ENCODE measurements at regions not wholly inside any gene's neighbourhood (a gene's known extent, or its start where the extent isn't known, plus 50 kb on each side); places are given as distances from the start of the nearest gene placed in this dataset.
"Not testable (repeated sequence)": the region's sequence is repeated elsewhere in the genome, so short reads cannot be mapped to it uniquely, and the experiment has no call there.

DNA sequence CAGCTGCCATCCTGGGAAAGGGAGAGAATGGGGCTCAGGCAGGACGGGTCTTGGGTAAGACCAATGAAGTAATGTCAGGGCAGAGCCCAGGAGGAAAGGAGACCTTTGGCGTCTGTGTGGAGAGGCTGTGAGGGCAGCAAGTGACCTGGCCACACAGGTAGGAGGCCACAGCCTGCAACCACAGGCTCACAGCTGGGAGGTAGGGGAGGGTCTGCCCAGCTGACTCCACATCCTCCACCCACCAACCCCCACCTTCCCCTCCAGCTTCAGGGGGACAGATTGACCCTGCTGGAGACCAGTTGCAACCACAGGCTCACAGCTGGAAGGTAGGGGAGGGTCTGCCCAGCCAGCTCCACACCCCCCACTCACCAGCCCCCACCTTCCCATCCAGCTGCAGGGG lies 262.2 kb upstream of the TCERG1L start:
- no peak overlapping the region for H3K27ac ChIP-seq

DNA sequence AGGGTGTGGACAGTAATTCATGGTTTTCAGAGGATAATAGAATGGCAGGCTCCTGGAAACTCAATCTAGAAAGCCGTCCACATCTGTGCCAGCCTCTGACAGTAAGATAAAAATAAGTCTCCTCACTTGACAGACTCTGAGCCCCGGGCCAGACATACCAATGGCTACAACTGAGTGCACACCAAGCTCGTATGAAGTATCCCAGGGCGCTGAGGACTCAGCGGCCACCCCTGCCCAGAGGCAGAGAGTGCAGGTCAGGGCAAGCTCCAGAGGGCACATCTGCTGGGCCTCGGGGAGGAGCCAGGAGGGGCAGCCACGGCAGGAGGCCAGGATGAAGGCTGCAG lies 262.8 kb upstream of the TCERG1L start:
- Histone ChIP-seq H3K27ac (no peak overlapping the region), H3K4me3 (no peak overlapping the region)

More for the DNA sequence above, 262.2 kb upstream of the TCERG1L start:
- H3K4me3 ChIP-seq: no peak overlapping the region

DNA sequence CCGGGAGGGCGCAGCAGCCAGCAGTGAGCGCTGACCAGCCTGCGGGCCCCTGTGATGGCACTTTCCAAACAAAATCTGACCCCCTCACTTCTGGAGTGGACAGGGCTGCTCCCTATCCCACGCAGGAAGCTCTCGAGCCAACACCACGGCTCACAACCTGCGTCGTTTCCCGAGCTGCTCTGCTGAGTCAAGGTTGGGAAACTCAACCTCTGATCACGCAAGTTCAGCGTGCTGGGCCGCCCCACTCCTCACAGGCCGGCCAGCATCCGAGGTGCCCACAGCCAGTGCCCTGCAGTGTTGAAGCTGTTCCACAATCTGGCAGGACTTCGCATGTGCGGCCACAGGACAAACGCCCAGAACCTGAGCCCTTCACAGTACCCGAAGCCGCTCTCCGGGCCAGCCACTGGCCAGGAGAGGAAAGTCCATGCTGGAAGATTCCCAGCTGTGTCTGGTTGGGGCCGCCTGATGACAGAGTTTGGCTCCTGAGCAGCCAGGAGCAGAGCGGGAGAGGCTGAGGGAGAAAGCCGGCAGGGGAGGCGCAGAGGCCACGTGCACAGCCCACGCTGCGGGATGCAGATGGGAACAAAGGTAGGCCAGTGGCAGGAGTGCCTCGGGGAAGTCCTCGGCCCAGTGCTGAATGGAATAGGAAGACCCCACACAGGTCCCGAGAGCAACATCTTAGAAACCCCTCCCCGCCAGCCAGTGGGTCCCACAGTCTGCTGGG lies 263.3 kb upstream of the TCERG1L start:
- no peak overlapping the region for H3K4me3 ChIP-seq
- no peak overlapping the region for H3K27ac ChIP-seq

DNA sequence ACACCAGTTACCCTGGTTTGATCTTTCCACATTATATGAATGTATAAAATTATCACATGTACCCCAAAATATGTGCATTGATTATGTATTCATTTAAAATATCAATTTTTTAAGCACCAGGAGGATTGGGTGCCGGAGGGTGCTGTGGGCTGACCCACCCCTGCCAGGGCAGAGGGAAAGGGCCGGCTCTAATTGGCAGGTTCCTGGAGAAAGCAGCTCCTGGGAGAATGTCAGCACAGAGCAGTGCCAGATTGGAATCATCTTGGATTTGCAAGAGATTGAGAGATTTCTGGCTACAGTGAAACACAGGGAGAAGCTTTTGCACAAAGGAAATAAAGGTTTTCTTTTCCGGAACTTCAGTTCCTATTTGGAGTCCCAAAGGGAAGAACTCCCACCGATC lies 264.4 kb upstream of the TCERG1L start:
- Histone ChIP-seq H3K4me3 (no peak overlapping the region), H3K27ac (no peak overlapping the region)

DNA sequence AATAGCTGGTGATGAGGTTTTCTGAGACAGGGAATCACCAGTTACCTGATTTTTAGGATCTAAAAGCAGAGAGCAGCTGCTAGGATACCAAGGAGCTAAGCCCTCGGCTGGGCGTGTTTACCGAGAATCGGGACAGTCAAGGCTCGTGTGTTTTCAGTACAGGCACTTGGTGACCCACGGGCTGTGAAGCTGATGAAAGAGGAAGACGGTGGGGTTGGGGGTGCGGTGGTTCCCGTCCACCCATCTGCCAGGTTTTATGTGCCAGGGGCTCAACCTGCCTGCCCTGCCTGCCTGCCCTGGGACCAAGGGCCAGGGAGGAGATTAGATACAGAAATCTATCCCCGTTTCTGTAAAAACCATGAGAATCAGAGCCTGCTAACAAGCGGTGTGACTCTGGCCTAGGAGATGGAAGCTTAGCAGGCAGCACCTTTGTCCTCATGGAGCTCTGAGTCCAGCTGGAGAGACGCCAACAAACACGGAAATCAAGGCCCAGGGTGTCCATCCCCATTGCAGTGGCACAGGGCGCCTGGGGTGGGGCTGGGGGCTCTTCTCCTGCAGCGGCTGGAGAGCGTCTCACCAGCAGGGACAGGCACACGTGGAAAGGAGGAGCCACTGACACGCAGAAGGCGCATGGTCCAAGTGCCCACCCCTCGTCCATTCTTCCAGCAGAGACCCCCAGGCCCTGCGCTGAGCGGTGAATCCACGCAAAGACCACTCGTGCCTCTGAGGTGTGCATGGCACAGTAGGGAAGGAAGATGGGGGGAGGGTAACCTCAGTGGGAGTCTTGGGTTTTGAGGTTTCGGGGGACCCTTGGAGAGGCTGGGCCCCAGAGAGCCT lies 265.0 kb upstream of the TCERG1L start:
- no peak overlapping the region for H3K4me3 ChIP-seq
- no peak overlapping the region for H3K27ac ChIP-seq

DNA sequence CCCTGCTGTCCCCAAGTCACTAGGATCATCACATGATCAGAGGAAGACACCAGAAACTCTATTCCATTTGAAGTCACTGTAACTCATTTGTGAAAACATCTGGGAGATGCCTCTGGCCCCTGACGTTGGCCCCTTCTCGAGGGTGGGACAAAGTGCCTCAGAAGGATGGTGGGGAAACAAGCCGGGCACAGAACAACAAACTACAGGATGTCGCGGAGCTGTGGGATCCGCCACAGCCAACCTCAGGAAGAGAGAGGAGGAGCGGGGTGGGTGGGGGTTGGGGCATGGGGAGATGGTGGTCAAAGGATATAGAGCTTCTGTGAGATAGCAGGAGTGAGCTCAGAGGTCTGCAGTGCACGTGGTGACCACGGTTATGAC lies 265.6 kb upstream of the TCERG1L start:
- H3K4me3 ChIP-seq: no peak overlapping the region
- H3K27ac ChIP-seq: no peak overlapping the region

DNA sequence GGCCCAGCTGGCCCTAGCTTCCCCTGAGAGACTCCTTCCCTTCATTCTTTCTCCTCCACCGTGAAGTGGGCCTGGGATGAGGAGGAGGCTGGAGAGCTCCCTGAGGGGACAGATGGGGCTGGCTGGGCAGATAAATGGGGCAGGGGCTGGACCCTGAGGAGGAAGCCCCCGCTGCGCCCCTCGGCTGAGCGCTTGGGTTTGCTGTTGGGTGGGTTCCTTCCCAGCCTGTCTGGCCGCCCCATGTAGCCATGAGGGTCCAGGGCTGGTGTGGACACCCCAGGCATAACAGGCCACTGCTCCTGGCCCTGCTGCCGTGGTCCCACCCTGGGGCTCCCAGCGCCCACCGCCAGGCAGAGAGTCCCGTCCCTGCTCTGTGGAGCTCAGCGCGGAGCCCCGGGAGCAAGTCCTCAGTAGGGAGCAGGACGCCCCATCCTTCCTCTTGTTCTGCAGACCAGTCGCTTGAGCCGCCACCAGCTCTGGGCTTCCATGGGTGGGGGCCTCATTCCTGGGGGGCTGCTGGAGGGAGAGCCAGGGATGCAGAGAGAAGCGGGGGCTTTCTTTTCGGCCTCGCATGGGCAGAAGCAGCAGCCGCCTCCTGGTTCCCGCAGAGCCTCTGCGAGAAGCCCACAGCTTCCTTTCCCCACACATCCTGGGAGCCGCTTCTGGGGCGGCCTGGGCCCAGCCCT lies 266.4 kb upstream of the TCERG1L start:
- no peak overlapping the region for H3K4me3 ChIP-seq
- no peak overlapping the region for H3K27ac ChIP-seq

DNA sequence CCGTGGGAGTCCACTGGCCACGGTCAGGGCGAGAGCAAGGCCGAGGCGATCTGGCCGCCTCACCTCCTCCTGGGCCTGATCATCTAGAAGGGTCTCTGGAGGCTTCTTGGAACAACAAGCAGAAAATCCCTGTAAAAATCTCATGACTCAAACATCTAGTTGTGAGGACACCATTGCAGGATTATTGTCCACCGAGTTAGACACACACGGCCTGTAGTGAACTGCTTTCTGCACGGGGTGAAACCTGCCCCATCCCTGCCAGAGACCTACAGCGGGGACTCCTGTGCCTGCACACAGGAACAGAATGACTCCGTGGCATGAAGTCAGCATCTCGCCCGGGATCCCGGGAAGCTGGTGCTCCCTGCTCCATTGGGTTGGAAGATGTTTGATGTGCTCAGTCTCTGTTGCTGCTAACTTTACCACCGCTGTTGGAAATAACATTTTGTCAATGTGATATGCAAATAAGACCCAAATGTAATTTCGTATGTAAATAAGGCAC lies 267.0 kb upstream of the TCERG1L start:
- Histone ChIP-seq H3K4me3 (no peak overlapping the region), H3K27ac (no peak overlapping the region)

DNA sequence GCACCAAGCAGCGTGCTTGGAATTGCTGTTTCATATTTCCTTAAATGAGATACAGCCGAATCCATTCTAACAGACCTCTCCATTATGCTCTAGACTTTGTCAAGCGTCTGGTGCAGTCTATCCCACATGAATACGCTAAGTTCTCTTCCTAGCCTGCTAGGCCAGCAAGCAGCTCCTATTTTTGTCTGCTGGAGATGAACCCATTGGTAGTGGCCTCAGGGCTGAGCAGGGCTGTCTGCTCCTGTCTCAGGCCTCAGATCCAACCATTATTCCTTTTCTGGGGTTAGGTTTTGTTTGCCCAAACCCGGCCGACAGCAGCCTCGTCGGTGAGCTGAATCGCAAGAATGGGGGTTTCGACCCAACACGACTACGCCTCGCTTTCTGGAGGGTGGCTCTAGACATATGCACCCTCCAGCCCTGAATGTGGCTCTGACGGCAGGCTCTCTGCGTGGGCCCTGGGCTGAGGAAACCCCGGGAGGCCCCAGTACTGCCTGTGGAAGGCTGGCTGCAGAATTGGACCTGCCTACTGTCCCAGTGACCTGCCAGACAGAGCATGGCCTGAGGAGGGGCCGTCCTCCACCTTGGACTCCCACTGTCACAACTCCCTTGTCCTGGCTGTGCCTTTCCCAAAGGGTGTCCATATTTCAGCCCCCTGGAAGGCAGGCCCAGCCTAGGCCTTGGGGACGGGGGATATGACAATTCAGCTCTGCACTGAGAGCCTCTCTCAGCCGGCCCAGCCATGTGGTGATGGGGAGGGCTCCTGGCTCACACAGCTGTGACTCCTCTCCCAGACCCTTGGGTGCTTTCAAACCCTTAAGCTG lies 267.9 kb upstream of the TCERG1L start:
- Histone ChIP-seq H3K4me3 (no peak overlapping the region), H3K27ac (no peak overlapping the region)

DNA sequence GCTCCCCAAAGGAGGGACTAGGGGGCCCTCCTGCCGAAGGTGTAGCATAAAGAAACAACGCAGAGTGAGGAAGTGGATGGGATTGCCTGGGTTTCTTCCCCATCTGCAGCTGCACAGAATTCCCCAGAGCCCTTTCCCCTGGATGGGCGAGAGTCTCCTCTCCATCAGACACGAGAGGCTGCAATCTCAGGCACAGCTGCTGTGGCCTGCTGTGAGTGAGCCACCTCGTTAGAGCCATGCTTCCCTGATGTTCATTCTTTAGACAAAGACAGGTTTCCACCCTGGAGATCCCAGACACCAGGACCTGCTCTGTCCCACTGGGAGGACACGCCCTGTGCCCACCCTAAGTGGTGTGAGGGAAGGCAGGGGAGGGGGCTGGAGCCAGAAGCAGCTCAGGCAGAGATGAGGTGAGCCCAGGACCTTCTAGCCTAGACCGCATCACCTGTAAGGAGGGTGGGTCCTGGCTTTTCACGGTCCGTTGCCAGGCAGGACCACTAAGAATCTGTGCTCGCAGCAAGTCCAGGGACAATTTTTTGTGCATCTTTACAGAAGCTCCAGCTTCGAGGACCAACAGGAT lies 268.6 kb upstream of the TCERG1L start:
- H3K27ac ChIP-seq: no peak overlapping the region
- no peak overlapping the region for H3K4me3 ChIP-seq

DNA sequence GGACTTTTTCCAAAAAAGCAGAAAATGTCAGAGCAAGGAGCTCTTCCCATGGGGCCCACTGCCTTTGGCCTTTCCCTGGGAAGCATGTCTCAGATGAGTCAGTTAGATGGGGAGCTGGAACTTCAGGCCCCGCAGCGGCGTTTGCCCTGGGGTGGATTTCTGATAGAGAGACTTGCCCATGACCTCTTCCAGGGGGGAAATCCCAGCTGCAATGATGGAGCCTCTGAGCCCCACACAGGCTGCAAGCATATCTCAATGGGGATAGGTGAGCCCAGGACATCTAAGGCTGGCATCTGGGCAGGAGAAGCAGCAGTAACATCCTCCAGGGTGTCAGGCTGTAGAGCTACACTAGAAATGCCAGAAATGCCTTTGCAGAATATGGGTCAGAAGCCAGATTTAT lies 269.2 kb upstream of the TCERG1L start:
- H3K4me3 ChIP-seq: no peak overlapping the region
- no peak overlapping the region for H3K27ac ChIP-seq

DNA sequence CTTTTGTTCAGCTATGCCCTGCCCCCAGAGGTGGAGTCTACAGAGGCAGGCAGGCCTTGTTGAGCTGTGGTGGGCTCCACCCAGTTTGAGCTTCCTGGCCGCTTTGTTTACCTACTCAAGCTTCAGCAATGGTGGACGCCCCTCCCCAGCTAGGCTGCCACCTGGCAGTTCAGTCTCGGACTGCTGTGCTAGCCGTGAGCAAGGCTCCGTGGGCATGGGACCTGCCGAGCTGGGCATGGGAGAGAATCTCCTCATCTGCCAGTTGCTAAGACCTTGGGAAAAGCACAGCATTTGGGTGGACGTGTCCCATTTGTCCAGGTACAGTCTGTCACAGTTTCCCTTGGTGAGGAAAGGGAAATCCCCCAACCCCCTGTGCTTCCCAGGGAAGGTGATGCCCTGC lies 270.0 kb upstream of the TCERG1L start:
- H3K4me3 ChIP-seq, H3K27ac ChIP-seq: not testable (repeated sequence)

DNA sequence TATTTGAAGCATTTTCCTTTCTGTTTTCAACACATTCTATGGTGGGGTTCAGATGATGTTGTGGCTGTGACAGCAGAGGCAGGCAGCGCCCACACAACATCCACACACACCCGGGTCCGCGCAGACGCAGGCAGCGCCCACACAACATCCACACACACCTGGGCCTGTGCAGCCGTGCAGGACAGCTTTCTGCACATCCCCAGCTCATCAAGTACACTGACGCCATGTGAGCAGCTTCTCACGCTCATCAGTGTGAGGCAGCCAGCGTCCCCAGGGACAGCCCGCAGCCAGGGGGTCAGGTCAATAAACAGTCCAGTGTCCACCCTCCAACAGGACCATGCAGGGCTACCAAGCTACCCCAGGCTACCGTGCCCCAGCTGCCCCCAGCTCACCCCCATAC lies 272.8 kb upstream of the TCERG1L start:
- no peak overlapping the region for H3K4me3 ChIP-seq
- H3K27ac ChIP-seq: no peak overlapping the region

DNA sequence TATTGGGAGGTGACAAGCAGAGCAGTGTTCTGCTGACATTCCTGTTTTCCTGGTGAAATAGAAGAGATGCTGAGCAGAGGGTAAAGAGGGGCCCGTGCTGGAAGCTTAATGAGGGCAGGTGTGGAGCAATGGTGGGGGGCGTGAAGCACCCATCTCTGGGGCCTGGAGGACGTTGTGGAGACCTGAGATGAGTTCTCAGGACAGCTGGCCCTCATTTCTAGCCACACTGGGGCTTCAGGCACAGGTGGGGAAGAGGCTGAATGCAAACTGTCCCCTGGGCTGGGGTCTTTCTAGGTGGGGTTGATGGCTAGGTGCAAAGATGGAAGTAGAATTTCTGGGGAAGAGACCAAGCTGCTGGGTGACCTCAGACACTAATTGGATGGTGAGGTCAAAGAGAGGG lies 274.2 kb upstream of the TCERG1L start:
- Histone ChIP-seq H3K4me3 (no peak overlapping the region), H3K27ac (no peak overlapping the region)

DNA sequence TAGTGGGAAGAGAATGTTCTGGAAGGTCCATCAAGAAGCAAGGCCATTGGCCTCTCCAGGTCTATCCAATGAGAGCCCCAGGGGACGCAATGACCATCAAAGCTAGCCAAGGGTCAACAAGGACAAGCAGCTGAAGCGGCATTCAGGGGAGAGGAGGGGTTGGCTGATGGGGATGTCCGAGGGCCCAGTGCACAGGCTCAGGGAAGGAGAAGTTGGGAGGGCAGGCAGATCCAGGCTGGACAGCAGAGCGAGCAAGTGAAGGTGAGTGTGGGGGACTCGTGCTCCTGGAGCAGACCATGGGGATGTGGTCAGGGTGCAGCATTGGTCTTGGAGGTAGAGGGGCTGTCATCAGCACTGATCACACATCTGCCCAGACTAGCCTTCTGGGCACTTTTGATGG lies 275.4 kb upstream of the TCERG1L start:
- no peak overlapping the region for H3K4me3 ChIP-seq
- no peak overlapping the region for H3K27ac ChIP-seq

DNA sequence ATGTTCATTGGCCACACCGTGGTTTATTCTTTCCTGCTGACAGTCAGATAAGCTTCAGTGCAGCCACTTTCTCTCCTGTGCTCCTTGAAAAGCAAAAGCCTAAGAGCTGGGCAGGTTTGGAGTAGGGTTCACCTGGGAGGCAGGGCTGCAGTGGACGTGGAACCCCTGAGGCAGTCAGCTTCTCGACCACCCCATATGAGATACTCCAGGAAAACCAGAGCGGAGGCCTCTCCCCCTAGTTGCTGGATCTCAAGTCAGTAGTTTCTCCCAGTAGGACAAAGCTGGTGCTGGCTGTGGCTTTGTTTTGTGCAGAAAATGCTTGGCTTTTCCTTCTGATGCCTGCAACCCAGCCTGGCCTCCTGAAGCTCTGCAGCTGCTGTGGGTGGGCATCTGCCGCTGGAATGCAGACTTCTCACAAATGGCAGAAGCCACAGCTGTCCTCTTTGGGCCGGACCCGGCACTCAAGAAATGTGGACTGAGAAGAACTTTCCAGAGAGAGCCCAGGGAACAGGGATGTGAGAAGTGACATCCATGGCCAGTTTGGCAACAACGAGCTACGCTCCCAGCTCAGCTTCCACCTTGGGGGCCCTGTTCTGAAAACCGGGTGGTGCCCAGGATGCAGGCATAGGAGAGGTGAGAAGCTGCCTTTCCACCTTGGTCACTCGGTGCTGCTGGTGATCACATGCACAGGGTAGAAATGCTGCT lies 276.6 kb upstream of the TCERG1L start:
- Histone ChIP-seq H3K4me3 (no peak overlapping the region), H3K27ac (no peak overlapping the region)

DNA sequence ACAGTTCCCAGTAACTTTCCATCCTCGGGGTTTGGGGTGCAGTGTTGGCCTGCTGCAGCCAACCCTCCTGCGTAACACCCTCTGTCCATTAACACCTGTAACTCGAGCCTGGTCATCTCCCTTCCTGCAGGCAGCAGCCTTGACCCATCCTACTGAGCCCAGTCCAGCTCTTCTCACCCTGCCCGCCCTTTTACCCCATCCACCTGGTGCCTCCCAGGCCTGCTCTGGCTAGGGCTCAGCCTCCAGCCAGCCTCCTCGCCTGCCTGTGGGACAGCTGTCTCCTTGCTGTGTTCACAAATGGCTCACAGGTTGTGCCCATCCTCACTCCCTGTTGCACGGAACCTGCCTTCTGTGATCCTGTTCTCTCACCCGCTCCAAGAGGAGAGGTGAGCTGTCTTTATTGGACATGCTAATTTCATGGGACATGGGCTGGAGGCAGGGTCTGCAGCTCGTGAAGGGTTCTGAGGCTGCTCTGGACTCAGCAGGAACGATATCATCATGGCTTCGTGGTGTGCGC lies 277.2 kb upstream of the TCERG1L start:
- Histone ChIP-seq H3K4me3 (no peak overlapping the region), H3K27ac (no peak overlapping the region)

DNA sequence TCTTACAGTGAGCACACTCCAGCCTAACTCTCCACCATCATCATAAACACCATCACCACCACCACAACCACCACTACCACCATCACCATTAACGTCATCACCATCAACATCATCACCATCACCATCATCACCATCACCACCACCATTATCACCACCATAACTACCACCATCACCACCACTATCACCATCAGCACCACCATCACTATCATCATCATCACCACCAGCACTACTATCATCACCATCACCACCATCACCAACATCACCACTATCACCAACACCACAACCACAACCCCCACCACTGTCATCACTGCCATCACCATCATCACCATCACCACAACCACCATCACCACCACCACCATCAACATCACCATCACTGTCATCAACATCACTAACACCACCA lies 279.0 kb upstream of the TCERG1L start:
- no peak overlapping the region for H3K4me3 ChIP-seq
- H3K27ac ChIP-seq: no peak overlapping the region

DNA sequence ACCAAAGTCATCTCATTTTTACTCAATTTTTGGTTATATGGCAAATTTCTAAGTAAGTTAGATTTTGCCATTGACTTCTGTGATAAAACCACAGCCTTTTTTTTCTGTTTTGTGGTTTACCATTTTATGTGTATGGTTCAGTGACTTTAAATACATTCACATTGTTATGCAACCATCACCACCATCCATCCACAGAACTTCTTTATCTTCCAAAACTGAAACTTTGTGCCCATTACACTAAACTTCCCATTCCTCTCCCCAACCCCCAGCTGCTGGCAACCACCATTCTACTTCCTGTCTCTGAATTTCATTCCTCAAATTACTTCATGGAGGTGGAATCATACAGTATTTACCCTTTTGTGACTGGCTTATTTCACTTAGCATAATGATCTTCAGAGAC lies 280.4 kb upstream of the TCERG1L start:
- Histone ChIP-seq H3K4me3 (no peak overlapping the region), H3K27ac (no peak overlapping the region)
